ENCODE measurements at regions not wholly inside any gene's neighbourhood (a gene's known extent, or its start where the extent isn't known, plus 50 kb on each side); places are given as distances from the start of the nearest gene placed in this dataset.
A peak's percentile ranks its signal among the peaks of the same experiment; 100 is the strongest.
"Not testable (repeated sequence)": the region's sequence is repeated elsewhere in the genome, so short reads cannot be mapped to it uniquely, and the experiment has no call there.

DNA sequence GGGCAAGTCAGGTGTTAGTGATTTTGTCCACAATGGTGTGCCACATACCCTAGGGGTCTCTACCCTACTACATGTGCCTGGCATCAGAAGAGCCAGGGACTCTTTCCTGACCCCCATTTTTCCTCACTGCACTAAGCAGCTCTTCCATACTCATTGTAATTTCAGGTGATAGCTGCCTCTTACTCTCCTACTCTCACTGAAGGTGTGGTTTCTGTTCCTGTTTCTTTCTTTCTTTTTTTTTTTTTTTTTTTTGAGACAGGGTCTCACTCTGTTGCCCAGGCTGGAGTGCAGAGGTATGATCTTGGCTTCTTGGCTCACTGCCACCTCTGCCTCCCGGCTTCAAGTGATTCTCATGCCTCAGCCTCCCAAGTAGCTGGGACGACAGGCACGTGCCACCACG, 164.9 kb upstream of the USP9X start:
- Histone ChIP-seq H3K27me3 (ENCODE audit: control insufficient read depth, insufficient read depth, low read length) (no peaks in the 10 kb centered on the region), H3K4me3 (ENCODE audit: low read depth, low read length) (no peak overlapping the region), H3K36me3 (ENCODE audit: control insufficient read depth, insufficient read depth, low read length) (no peaks in the 10 kb centered on the region)
- FAIRE-seq (no peak), DNase-seq (ENCODE audit: low read depth) (no peak)
- TF ChIP-seq, protein P1, sequence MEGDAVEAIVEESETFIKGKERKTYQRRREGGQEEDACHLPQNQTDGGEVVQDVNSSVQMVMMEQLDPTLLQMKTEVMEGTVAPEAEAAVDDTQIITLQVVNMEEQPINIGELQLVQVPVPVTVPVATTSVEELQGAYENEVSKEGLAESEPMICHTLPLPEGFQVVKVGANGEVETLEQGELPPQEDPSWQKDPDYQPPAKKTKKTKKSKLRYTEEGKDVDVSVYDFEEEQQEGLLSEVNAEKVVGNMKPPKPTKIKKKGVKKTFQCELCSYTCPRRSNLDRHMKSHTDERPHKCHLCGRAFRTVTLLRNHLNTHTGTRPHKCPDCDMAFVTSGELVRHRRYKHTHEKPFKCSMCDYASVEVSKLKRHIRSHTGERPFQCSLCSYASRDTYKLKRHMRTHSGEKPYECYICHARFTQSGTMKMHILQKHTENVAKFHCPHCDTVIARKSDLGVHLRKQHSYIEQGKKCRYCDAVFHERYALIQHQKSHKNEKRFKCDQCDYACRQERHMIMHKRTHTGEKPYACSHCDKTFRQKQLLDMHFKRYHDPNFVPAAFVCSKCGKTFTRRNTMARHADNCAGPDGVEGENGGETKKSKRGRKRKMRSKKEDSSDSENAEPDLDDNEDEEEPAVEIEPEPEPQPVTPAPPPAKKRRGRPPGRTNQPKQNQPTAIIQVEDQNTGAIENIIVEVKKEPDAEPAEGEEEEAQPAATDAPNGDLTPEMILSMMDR (IDR thresholded peaks at IDR 0.05; ENCODE audit: insufficient read depth, low read length, severe bottlenecking), result no peak

DNA sequence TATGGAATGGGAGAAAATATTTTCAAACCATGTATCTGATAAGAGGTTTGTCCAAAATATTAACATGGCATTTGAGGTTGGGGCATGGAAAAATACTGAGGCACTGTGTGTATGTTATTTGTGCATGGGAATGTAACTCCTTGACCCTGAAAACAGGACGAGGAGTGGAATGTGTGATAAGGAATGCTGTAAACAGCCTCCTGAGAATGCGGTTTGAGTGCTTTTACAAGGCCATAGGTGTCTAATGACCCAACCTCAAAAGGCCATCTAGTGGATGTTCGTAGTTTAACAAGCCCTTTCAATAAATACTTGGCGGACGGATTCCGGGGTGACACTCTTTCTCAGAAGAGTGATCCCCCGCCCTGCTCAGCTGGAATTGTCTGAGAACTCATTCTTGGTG, 162.9 kb upstream of the USP9X start:
- H3K27me3 ChIP-seq (ENCODE audit: control insufficient read depth, insufficient read depth, low read length), result no peaks in the 10 kb centered on the region
- peak; percentile 53 for DNase-seq (ENCODE audit: low read depth)
- TF ChIP-seq, protein P1 (IDR thresholded peaks at IDR 0.05; ENCODE audit: insufficient read depth, low read length, severe bottlenecking), result peak; percentile 53
- H3K4me3 ChIP-seq (ENCODE audit: low read depth, low read length), result no peak overlapping the region
- no peak for FAIRE-seq
- no peaks in the 10 kb centered on the region for H3K36me3 ChIP-seq (ENCODE audit: control insufficient read depth, insufficient read depth, low read length)

DNA sequence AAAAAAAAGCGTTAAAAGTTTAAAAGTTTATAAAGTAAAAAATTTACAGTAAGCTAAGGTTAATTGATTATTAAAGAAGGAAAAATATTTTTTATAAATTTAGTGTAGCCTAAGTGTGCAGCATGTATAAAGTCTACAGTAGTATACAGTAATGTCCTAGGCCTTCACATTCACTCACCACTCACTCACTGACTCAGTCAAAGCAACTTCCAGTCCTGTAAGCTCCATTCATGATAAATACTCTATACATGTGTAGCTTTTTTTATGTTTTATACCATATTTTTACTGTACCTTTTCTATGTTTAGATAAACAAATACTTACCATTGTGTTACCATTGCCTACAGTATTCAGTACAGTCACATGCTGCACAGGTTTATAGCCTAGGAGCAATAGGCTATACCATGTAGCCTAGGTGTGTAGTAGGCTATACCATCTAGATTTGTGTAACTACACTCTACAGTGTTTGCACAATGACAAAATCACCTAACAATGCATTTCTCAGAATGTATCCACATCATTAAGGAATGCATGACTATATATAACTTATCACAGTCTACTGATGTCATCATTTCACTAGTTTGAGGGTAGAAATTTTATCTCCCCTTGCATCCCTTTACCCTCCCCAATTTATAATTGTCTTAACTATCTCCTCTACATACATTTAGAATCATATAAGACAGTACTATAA, 158.4 kb upstream of the USP9X start:
- not testable (repeated sequence) for H3K27me3 ChIP-seq (ENCODE audit: control insufficient read depth, insufficient read depth, low read length); FAIRE-seq
- peak; percentile 81 for DNase-seq (ENCODE audit: low read depth)

DNA sequence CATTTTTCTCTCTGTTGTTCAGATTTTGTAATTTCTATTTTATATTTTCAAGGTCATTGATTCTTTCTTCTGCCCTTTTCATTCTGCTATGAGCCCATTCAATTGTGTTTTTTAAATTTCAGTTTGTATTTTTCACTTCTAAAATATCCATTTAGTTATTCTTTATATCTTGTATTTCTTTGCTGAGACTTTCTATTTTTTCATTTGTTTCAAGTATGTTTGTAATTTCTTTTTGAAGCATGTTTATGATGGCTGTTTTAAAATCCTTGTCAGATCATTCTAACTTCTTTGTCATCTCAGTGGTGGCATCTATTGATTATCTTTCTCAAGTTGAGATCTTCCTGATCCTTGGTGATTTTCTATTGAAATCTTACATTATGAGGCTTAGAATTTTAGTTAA, 157.2 kb upstream of the USP9X start:
- H3K4me3 ChIP-seq (ENCODE audit: low read depth, low read length), result no peak overlapping the region
- FAIRE-seq (no peak), DNase-seq (ENCODE audit: low read depth) (no peak)
- TF ChIP-seq, protein P1 (IDR thresholded peaks at IDR 0.05; ENCODE audit: insufficient read depth, low read length, severe bottlenecking), result no peak
- H3K36me3 ChIP-seq (ENCODE audit: control insufficient read depth, insufficient read depth, low read length), result no peaks in the 10 kb centered on the region
- H3K27me3 ChIP-seq (ENCODE audit: control insufficient read depth, insufficient read depth, low read length), result no peaks in the 10 kb centered on the region

More for the DNA sequence above, 158.4 kb upstream of the USP9X start:
- H3K4me3 ChIP-seq (ENCODE audit: low read depth, low read length); H3K36me3 ChIP-seq (ENCODE audit: control insufficient read depth, insufficient read depth, low read length): not testable (repeated sequence)

DNA sequence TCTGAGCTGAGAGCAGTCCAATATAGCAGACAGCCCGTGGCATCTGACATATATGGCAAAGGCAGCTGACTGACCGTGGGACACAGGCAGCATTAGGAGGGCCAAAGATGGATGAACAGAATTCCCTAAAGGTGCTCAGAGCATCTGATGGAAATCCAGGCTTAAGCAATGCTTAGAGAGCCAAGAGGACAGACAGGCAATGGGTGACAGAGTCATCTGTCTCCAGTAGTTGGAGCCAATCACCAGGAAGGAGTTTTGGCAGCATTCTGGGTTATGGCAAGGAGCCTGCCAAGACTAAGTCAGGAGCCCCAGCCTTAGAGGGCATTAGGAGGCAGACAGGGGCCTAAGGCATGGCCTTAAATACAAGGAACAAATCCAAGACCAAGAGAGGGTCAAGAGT, 153.3 kb upstream of the USP9X start:
- no peak for DNase-seq (ENCODE audit: low read depth)
- H3K27me3 ChIP-seq (ENCODE audit: control insufficient read depth, insufficient read depth, low read length), result no peaks in the 10 kb centered on the region
- FAIRE-seq, result no peak
- H3K4me3 ChIP-seq (ENCODE audit: low read depth, low read length), result no peak overlapping the region
- H3K36me3 ChIP-seq (ENCODE audit: control insufficient read depth, insufficient read depth, low read length), result no peaks in the 10 kb centered on the region
- TF ChIP-seq, protein P1 (IDR thresholded peaks at IDR 0.05; ENCODE audit: insufficient read depth, low read length, severe bottlenecking), result no peak

DNA sequence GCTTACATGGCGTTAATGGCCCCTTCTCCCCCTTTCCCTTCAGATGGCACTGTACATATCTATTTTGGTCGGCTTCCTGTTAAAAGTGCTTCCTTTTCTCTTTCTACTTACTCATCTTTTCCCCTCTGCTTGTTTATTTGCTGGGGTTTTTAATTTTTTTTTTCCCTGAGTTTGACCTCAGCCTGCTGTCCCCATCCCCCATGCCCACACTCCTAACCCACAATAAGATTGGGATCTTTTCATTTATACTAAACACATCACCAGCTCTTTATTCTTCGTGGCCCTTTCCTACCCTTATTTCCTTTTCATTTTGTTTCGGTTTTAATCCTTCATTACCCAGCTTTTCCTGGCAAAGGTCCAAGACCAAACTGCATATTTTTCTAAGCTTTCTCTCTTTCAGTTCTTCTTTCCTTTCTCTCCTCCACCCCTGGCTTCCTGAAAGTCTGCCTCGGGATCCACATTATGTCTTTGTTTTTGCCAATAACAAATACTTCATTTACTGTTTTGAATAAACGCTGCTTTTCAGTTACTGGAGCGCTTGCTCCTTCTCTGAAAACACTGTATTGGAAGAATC, 152.0 kb upstream of the USP9X start:
- H3K27me3 ChIP-seq (ENCODE audit: control insufficient read depth, insufficient read depth, low read length), result no peaks in the 10 kb centered on the region
- no peaks in the 10 kb centered on the region for H3K36me3 ChIP-seq (ENCODE audit: control insufficient read depth, insufficient read depth, low read length)
- TF ChIP-seq, protein P1 (IDR thresholded peaks at IDR 0.05; ENCODE audit: insufficient read depth, low read length, severe bottlenecking), result no peak
- DNase-seq (ENCODE audit: low read depth), result no peak
- FAIRE-seq, result no peak
- H3K4me3 ChIP-seq (ENCODE audit: low read depth, low read length), result no peak overlapping the region
